Trophoblast cell (in vitro differentiated cells and primary cell): ENCODE measurements at regions not wholly inside any gene's neighbourhood (a gene's known extent, or its start where the extent isn't known, plus 50 kb on each side); places are given as distances from the start of the nearest gene placed in this dataset.

Experiments
- DNase-seq, 2 donors: peaks; one replicate each; pipeline ENCODE4 v3.0.0-alpha.2; 2016
- H2AFZ ChIP-seq: 2 replicates; pipeline ENCODE4 v1.6.1; 2013; ENCODE audit warnings: low read length, moderate library complexity, mild to moderate bottlenecking; ENCODE audit not compliant: insufficient read depth, poor library complexity
- H2AK5ac ChIP-seq: 2 replicates; pipeline ENCODE4 v1.6.1; 2013; ENCODE audit warnings: mild to moderate bottlenecking, low read length
- H2BK120ac ChIP-seq: 2 replicates; pipeline ENCODE4 v1.6.1; 2013; ENCODE audit warnings: low read length, mild to moderate bottlenecking, moderate library complexity; ENCODE audit not compliant: insufficient read depth, poor library complexity
- H2BK12ac ChIP-seq: 2 replicates; pipeline ENCODE4 v1.6.1; 2013; ENCODE audit warnings: mild to moderate bottlenecking, low read length, moderate library complexity
- H2BK5ac ChIP-seq: 2 replicates; pipeline ENCODE4 v1.6.1; 2013; ENCODE audit warnings: low read length, low read depth, moderate library complexity, mild to moderate bottlenecking; ENCODE audit not compliant: poor library complexity
- H3K14ac ChIP-seq: 2 replicates; pipeline ENCODE4 v1.6.1; 2013; ENCODE audit warnings: mild to moderate bottlenecking, low read length
- H3K18ac ChIP-seq: 2 replicates; pipeline ENCODE4 v1.6.1; 2013; ENCODE audit warnings: mild to moderate bottlenecking, low read length
- H3K23ac ChIP-seq: 2 replicates; pipeline ENCODE4 v1.6.1; 2013; ENCODE audit warnings: low read length
- H3K27ac ChIP-seq: 2 replicates; pipeline ENCODE4 v1.5.1; 2013; ENCODE audit warnings: low read depth, mild to moderate bottlenecking, inconsistent platforms, low read length, moderate library complexity
- H3K27me3 ChIP-seq: 2 replicates; pipeline ENCODE4 v1.6.1; 2013; ENCODE audit warnings: inconsistent platforms, mild to moderate bottlenecking, low read length, moderate library complexity; ENCODE audit not compliant: insufficient read depth
- H3K36me3 ChIP-seq, 2 experiments: 1 replicate in 1 of 2; 2 replicates in 1 of 2; pipeline ENCODE4 v1.6.1; 2013; ENCODE audit warnings: low read length in 2 of 2, mild to moderate bottlenecking in 2 of 2, moderate library complexity in 1 of 2; ENCODE audit not compliant: insufficient read depth in 2 of 2, control insufficient read depth in 1 of 2
- H3K4ac ChIP-seq: 2 replicates; pipeline ENCODE4 v1.6.1; 2013; ENCODE audit warnings: low read depth, mild to moderate bottlenecking, low read length, moderate library complexity
- H3K4me1 ChIP-seq, 2 experiments: 1 replicate in 1 of 2; 2 replicates in 1 of 2; pipeline ENCODE4 v1.6.1; 2013; ENCODE audit warnings: low read length in 2 of 2, mild to moderate bottlenecking in 2 of 2, moderate library complexity in 1 of 2; ENCODE audit not compliant: insufficient read depth in 2 of 2, control insufficient read depth in 1 of 2
- H3K4me2 ChIP-seq: 2 replicates; pipeline ENCODE4 v1.6.1; 2013; ENCODE audit warnings: inconsistent platforms, mild to moderate bottlenecking, low read length, moderate library complexity
- H3K4me3 ChIP-seq: 2 replicates; pipeline ENCODE4 v1.5.1; 2013; ENCODE audit warnings: mild to moderate bottlenecking, low read depth, low read length, inconsistent platforms
- H3K79me1 ChIP-seq: one replicate; pipeline ENCODE4 v1.6.1; 2013; ENCODE audit warnings: low read length
- H3K79me2 ChIP-seq: 2 replicates; pipeline ENCODE4 v1.6.1; 2013; ENCODE audit warnings: low read length, mild to moderate bottlenecking; ENCODE audit not compliant: control insufficient read depth, insufficient read depth, poor library complexity
- H3K9ac ChIP-seq: 2 replicates; pipeline ENCODE4 v1.6.1; 2013; ENCODE audit warnings: mild to moderate bottlenecking, low read length
- H3K9me3 ChIP-seq: 2 replicates; pipeline ENCODE4 v1.6.1; 2013; ENCODE audit warnings: low read depth, mild to moderate bottlenecking, control low read depth, inconsistent platforms, low read length; ENCODE audit not compliant: insufficient read depth
- H4K12ac ChIP-seq: 2 replicates; pipeline ENCODE4 v1.6.1; 2013; ENCODE audit warnings: low read depth, mild to moderate bottlenecking, low read length, moderate library complexity
- H4K8ac ChIP-seq: 2 replicates; pipeline ENCODE4 v1.6.1; 2013; ENCODE audit warnings: low read depth, mild to moderate bottlenecking, low read length, moderate library complexity
- H4K91ac ChIP-seq: one replicate; pipeline ENCODE4 v1.6.1; 2013; ENCODE audit warnings: low read depth, mild to moderate bottlenecking, low read length, moderate library complexity
- WGBS: extraction: QIAGEN DNeasy Blood & Tissue Kit; methylation state at CpG from one replicate; pipeline ENCODE4 v1.1.7; 2013; ENCODE audit warnings: missing lambda C conversion rate; ENCODE audit not compliant: insufficient read length, insufficient coverage; ENCODE audit errors: extremely low coverage; 5-methylcytosine and 5-hydroxymethylcytosine counted together

GRCh38 chr4:31059753-31060522 is 339.8 kb downstream of the PCDH7 start:
- H4K8ac ChIP-seq, result no peak overlapping the region
- no peaks in the 10 kb centered on the region for H3K79me2 ChIP-seq
- no peak overlapping the region for H4K91ac ChIP-seq
- no peaks in the 10 kb centered on the region for H3K9me3 ChIP-seq
- DNase-seq, result no peak
- H4K12ac ChIP-seq, result no peak overlapping the region
- H2AK5ac ChIP-seq, result no peak overlapping the region
- H2AFZ ChIP-seq, result no peak overlapping the region
- no CpG with 5 or more reads among the region's 2 CpGs for WGBS
- H3K27me3 ChIP-seq, result no peaks in the 10 kb centered on the region
- no peak overlapping the region for H3K23ac ChIP-seq
- H2BK5ac ChIP-seq, result no peak overlapping the region
- no peak overlapping the region for H3K14ac ChIP-seq
- H3K27ac ChIP-seq, result no peak overlapping the region
- H3K36me3 ChIP-seq, result no peaks in the 10 kb centered on the region
- no peaks in the 10 kb centered on the region for H3K4me1 ChIP-seq
- H3K4me3 ChIP-seq, result no peak overlapping the region
- no peak overlapping the region for H3K4me2 ChIP-seq
- no peak overlapping the region for H2BK12ac ChIP-seq
- no peak overlapping the region for H3K18ac ChIP-seq
- H2BK120ac ChIP-seq, result no peak overlapping the region
- H3K9ac ChIP-seq, result no peak overlapping the region
- H3K4ac ChIP-seq, result no peak overlapping the region
- no peaks in the 10 kb centered on the region for H3K79me1 ChIP-seq

- Histone ChIP-seq H2BK5ac (no peak overlapping the region), H3K14ac (no peak overlapping the region), H4K8ac (no peak overlapping the region), H2AK5ac (no peak overlapping the region), H3K4me3 (no peak overlapping the region), H3K4ac (no peak overlapping the region), H3K18ac (no peak overlapping the region), H4K12ac (no peak overlapping the region), H2AFZ (no peak overlapping the region), H3K4me1 (no peaks in the 10 kb centered on the region), H3K9ac (no peak overlapping the region), H3K27me3 (no peaks in the 10 kb centered on the region), H3K9me3 (no peaks in the 10 kb centered on the region), H2BK120ac (no peak overlapping the region), H3K79me2 (no peaks in the 10 kb centered on the region), H3K79me1 (no peaks in the 10 kb centered on the region), H3K36me3 (no peaks in the 10 kb centered on the region), H4K91ac (no peak overlapping the region), H3K27ac (no peak overlapping the region), H2BK12ac (no peak overlapping the region), H3K23ac (no peak overlapping the region), H3K4me2 (no peak overlapping the region)
- no CpG with 5 or more reads among the region's 3 CpGs for WGBS
- DNase-seq, result no peak
Measured at GRCh38 chr4:31065086-31065485, 344.9 kb downstream of the PCDH7 start.

GRCh38 chr4:31068257-31069075 is 348.3 kb downstream of the PCDH7 start:
- no peak for DNase-seq
- Histone ChIP-seq H3K18ac (no peak overlapping the region), H3K27ac (no peak overlapping the region), H3K4me1 (no peaks in the 10 kb centered on the region), H3K4ac (no peak overlapping the region), H2BK12ac (no peak overlapping the region), H2AK5ac (no peak overlapping the region), H4K12ac (no peak overlapping the region), H2BK5ac (no peak overlapping the region), H3K27me3 (no peaks in the 10 kb centered on the region), H3K79me2 (no peaks in the 10 kb centered on the region), H3K4me2 (no peak overlapping the region), H4K91ac (no peak overlapping the region), H4K8ac (no peak overlapping the region), H3K9me3 (no peaks in the 10 kb centered on the region), H3K23ac (no peak overlapping the region), H3K9ac (no peak overlapping the region), H3K36me3 (no peaks in the 10 kb centered on the region), H3K4me3 (no peak overlapping the region), H2BK120ac (no peak overlapping the region), H2AFZ (no peak overlapping the region), H3K79me1 (no peaks in the 10 kb centered on the region), H3K14ac (no peak overlapping the region)
- WGBS, result no CpG with 5 or more reads among the region's 11 CpGs

GRCh38 chr4:31069151-31069550 is 349.0 kb downstream of the PCDH7 start:
- Histone ChIP-seq H3K4me3 (no peak overlapping the region), H3K14ac (no peak overlapping the region), H4K12ac (no peak overlapping the region), H3K27ac (no peak overlapping the region), H2BK12ac (no peak overlapping the region), H4K8ac (no peak overlapping the region), H3K9me3 (no peaks in the 10 kb centered on the region), H3K36me3 (no peaks in the 10 kb centered on the region), H2BK5ac (no peak overlapping the region), H3K23ac (no peak overlapping the region), H3K4ac (no peak overlapping the region), H2BK120ac (no peak overlapping the region), H3K4me1 (no peaks in the 10 kb centered on the region), H3K9ac (no peak overlapping the region), H3K27me3 (no peaks in the 10 kb centered on the region), H3K79me1 (no peaks in the 10 kb centered on the region), H2AFZ (no peak overlapping the region), H2AK5ac (no peak overlapping the region), H4K91ac (no peak overlapping the region), H3K4me2 (no peak overlapping the region), H3K79me2 (no peaks in the 10 kb centered on the region), H3K18ac (no peak overlapping the region)
- no peak for DNase-seq
- no CpG with 5 or more reads among the region's 1 CpG for WGBS
